BE2C (cell line): ENCODE measurements at regions not wholly inside any gene's neighbourhood (a gene's known extent, or its start where the extent isn't known, plus 50 kb on each side); places are given as distances from the start of the nearest gene placed in this dataset.

Experiments
- DNase-seq: peaks from one replicate; pipeline ENCODE4 v3.0.0-alpha.2; 2020
- H3K27me3 ChIP-seq: fragments of 250-450 bp; sonication (Bioruptor Pico); 2 replicates; pipeline ENCODE4 v1.5.1; 2020; ENCODE audit warnings: mild to moderate bottlenecking
- H3K36me3 ChIP-seq: fragments of 250-450 bp; sonication (Bioruptor Pico); 2 replicates; pipeline ENCODE4 v1.5.1; 2020; ENCODE audit warnings: mild to moderate bottlenecking
- H3K4me1 ChIP-seq: fragments of 250-450 bp; sonication (Bioruptor Pico); 2 replicates; pipeline ENCODE4 v1.5.1; 2020
- H3K4me3 ChIP-seq: 2 replicates; pipeline ENCODE4 v1.5.1; 2011; ENCODE audit warnings: low read depth, low read length
- H3K9me3 ChIP-seq: fragments of 250-450 bp; sonication (Bioruptor Pico); 2 replicates; pipeline ENCODE4 v1.5.1; 2020
- CTCF ChIP-seq: IDR thresholded peaks from 2 replicates; pipeline ENCODE4 v1.5.1; 2012; ENCODE audit warnings: mild to moderate bottlenecking, low read depth, low read length

GRCh38 chr17:31598921-31599571, 207.6 kb downstream of the RAB11FIP4 start:
- Histone ChIP-seq H3K36me3 (no peaks in the 10 kb centered on the region), H3K9me3 (no peaks in the 10 kb centered on the region), H3K27me3 (no peaks in the 10 kb centered on the region), H3K4me3 (no peak overlapping the region), H3K4me1 (peaks cover 10% of the 10 kb centered on the region)
- no peak for DNase-seq
- no peak for TF ChIP-seq CTCF

- no peak for DNase-seq
- H3K9me3 ChIP-seq = no peaks in the 10 kb centered on the region
- H3K4me3 ChIP-seq = no peak overlapping the region
- peaks cover 10% of the 10 kb centered on the region for H3K4me1 ChIP-seq
- no peaks in the 10 kb centered on the region for H3K36me3 ChIP-seq
- H3K27me3 ChIP-seq = no peaks in the 10 kb centered on the region
- no peak for TF ChIP-seq CTCF
Measured at GRCh38 chr17:31598399-31598782, 206.9 kb downstream of the RAB11FIP4 start.

- Histone ChIP-seq H3K9me3 (no peaks in the 10 kb centered on the region), H3K27me3 (no peaks in the 10 kb centered on the region), H3K4me1 (peaks cover 10% of the 10 kb centered on the region), H3K4me3 (no peak overlapping the region), H3K36me3 (no peaks in the 10 kb centered on the region)
- no peak for DNase-seq
- no peak for TF ChIP-seq CTCF
Measured at GRCh38 chr17:31597646-31598398, 206.3 kb downstream of the RAB11FIP4 start.

- Histone ChIP-seq H3K9me3 (no peaks in the 10 kb centered on the region), H3K36me3 (no peaks in the 10 kb centered on the region), H3K4me1 (peaks cover 10% of the 10 kb centered on the region), H3K27me3 (no peaks in the 10 kb centered on the region), H3K4me3 (no peak overlapping the region)
- TF ChIP-seq CTCF = no peak
- DNase-seq = peak; percentile 85
Measured at GRCh38 chr17:31596382-31597323, 205.2 kb downstream of the RAB11FIP4 start.

- no peaks in the 10 kb centered on the region for H3K36me3 ChIP-seq
- H3K9me3 ChIP-seq = no peaks in the 10 kb centered on the region
- H3K4me1 ChIP-seq = peaks cover 10% of the 10 kb centered on the region
- DNase-seq = no peak
- H3K4me3 ChIP-seq = no peak overlapping the region
- TF ChIP-seq CTCF = no peak
- H3K27me3 ChIP-seq = no peaks in the 10 kb centered on the region
Measured at GRCh38 chr17:31595666-31596381, 204.3 kb downstream of the RAB11FIP4 start.
